HEK293T (cell line): ENCODE measurements at regions not wholly inside any gene's neighbourhood (a gene's known extent, or its start where the extent isn't known, plus 50 kb on each side); places are given as distances from the start of the nearest gene placed in this dataset.

Experiments used
- ARNT ChIP-seq: fragments of 450-650 bp; IDR thresholded peaks from 2 replicates; pipeline ENCODE4 v1.6.1; 2017; ENCODE audit warnings: mild to moderate bottlenecking
- ELF4 ChIP-seq: fragments of 450-650 bp; IDR thresholded peaks from 2 replicates; pipeline ENCODE4 v1.6.1; 2017; ENCODE audit warnings: antibody characterized with exemption
- NFRKB ChIP-seq: fragments of 450-650 bp; IDR thresholded peaks from 2 replicates; pipeline ENCODE4 v1.6.1; 2016; ENCODE audit warnings: mild to moderate bottlenecking, moderate library complexity
- SP1 ChIP-seq: fragments of 450-650 bp; IDR thresholded peaks from 2 replicates; pipeline ENCODE4 v1.6.1; 2017
- SUZ12 ChIP-seq: fragments of 450-650 bp; IDR thresholded peaks from 2 replicates; pipeline ENCODE4 v1.6.1; 2016; ENCODE audit warnings: mild to moderate bottlenecking
- TF ChIP-seq, protein P1 (sequence below): fragments of 450-650 bp; IDR thresholded peaks from 2 replicates; pipeline ENCODE4 v1.6.1; 2016

DNA sequence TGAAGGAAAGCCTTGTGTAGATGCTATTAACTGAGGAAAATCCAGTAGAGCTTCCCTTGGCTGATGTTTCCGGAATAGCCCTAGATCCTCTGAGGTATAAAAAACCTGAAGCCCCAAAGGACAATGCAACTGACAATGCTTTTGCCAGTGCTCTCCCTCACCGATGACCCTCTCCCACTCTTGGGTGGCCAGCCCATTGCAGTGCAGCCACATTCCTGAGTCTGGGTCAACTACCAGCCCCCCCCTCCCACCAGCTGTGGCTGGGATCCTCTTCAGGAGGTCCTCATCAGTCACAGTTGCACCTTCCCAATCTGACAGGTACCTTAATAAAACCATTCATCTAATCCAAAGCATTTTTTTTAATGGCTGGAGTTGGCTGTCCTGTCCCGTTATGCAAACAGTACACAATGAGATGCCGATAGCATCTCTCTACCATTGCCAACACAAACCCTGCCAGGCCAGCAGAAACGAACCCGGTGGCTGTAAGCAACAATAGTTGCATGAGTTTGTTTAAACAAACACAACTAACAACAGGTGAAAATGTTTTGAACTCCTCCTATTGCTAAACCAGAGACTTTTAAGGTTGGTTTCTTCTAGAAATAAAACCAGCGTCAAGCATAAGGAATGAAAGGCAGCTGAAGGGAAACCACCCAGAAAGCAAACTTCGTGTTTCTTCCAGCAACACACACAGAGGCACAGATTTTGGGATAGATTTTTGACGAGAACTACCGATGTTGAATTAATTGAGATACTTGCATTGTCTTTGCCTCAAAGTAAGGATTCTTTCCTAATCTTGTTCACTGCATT lies 128.3 kb upstream of the ARHGEF3 start:
- no peak for TF ChIP-seq SUZ12
- no peak for TF ChIP-seq SP1
- TF ChIP-seq, protein P1, sequence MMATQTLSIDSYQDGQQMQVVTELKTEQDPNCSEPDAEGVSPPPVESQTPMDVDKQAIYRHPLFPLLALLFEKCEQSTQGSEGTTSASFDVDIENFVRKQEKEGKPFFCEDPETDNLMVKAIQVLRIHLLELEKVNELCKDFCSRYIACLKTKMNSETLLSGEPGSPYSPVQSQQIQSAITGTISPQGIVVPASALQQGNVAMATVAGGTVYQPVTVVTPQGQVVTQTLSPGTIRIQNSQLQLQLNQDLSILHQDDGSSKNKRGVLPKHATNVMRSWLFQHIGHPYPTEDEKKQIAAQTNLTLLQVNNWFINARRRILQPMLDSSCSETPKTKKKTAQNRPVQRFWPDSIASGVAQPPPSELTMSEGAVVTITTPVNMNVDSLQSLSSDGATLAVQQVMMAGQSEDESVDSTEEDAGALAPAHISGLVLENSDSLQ = no peak
- TF ChIP-seq ELF4 = no peak
- no peak for TF ChIP-seq ARNT
- TF ChIP-seq NFRKB = no peak
